Panc1 (cell line): ENCODE measurements at regions not wholly inside any gene's neighbourhood (a gene's known extent, or its start where the extent isn't known, plus 50 kb on each side); places are given as distances from the start of the nearest gene placed in this dataset.

Source experiments
- POLR2AphosphoS5 ChIP-seq: IDR thresholded peaks from 2 replicates; pipeline ENCODE4 v1.6.1; 2012; ENCODE audit warnings: mild to moderate bottlenecking, low read depth, low read length, moderate library complexity
- REST ChIP-seq, 2 experiments: IDR thresholded peaks; 2 replicates each; pipeline ENCODE4 v1.6.1; 2011 to 2012; ENCODE audit warnings: low read depth in 2 of 2, control low read depth in 1 of 2, low read length in 1 of 2, mild to moderate bottlenecking in 1 of 2, moderate library complexity in 1 of 2; ENCODE audit not compliant: insufficient read depth in 1 of 2
- SIN3A ChIP-seq: IDR thresholded peaks from 2 replicates; pipeline ENCODE4 v1.6.1; 2012; ENCODE audit warnings: low read depth, mild to moderate bottlenecking, low read length, moderate library complexity, borderline replicate concordance; ENCODE audit not compliant: insufficient read depth
- TCF7L2 ChIP-seq: IDR thresholded peaks from 2 replicates; pipeline ENCODE4 v1.6.1; 2011; ENCODE audit warnings: mild to moderate bottlenecking, low read depth, low read length, inconsistent platforms
- TF ChIP-seq, protein P1 (sequence below): fragments of 450-650 bp; IDR thresholded peaks from 2 replicates; pipeline ENCODE4 v1.5.1; 2017; ENCODE audit warnings: mild to moderate bottlenecking

GRCh38 chr10:85047170-85047834 lies 718.9 kb downstream of the CCSER2 start:
- TF ChIP-seq, protein P1, sequence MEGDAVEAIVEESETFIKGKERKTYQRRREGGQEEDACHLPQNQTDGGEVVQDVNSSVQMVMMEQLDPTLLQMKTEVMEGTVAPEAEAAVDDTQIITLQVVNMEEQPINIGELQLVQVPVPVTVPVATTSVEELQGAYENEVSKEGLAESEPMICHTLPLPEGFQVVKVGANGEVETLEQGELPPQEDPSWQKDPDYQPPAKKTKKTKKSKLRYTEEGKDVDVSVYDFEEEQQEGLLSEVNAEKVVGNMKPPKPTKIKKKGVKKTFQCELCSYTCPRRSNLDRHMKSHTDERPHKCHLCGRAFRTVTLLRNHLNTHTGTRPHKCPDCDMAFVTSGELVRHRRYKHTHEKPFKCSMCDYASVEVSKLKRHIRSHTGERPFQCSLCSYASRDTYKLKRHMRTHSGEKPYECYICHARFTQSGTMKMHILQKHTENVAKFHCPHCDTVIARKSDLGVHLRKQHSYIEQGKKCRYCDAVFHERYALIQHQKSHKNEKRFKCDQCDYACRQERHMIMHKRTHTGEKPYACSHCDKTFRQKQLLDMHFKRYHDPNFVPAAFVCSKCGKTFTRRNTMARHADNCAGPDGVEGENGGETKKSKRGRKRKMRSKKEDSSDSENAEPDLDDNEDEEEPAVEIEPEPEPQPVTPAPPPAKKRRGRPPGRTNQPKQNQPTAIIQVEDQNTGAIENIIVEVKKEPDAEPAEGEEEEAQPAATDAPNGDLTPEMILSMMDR: no peak
- TF ChIP-seq REST (IDR thresholded peaks at IDR 0.05; ENCODE audit: insufficient read depth in 1 of 2, low read depth in 2 of 2, low read length in 1 of 2): no peak
- no peak for TF ChIP-seq POLR2AphosphoS5
- no peak for TF ChIP-seq TCF7L2
- TF ChIP-seq SIN3A: no peak
